CD14-positive monocyte (primary cell): ENCODE measurements at regions not wholly inside any gene's neighbourhood (a gene's known extent, or its start where the extent isn't known, plus 50 kb on each side); places are given as distances from the start of the nearest gene placed in this dataset.

Experiments used
- DNase-seq, 3 donors: peaks; one replicate each; pipeline ENCODE4 v3.0.0-alpha.2; 2011 to 2022
- H2AFZ ChIP-seq: 2 replicates; pipeline ENCODE4 v1.6.0; 2012; ENCODE audit warnings: mild to moderate bottlenecking, low read depth, low read length, inconsistent platforms; ENCODE audit not compliant: insufficient read depth, poor library complexity, severe bottlenecking
- H3K27ac ChIP-seq, 2 donors: 1 replicate in 1 of 2; 2 replicates in 1 of 2; pipeline ENCODE4 v1.5.1; 2012 to 2013; ENCODE audit warnings: low read length in 2 of 2, control low read depth in 1 of 2, inconsistent platforms in 1 of 2, low read depth in 1 of 2, mild to moderate bottlenecking in 1 of 2
- H3K27me3 ChIP-seq, 2 donors: one replicate each; pipeline versions ENCODE4 v1.6.0 to v1.6.1; 2011 to 2013; ENCODE audit warnings: low read length in 2 of 2; ENCODE audit not compliant: control insufficient read depth in 2 of 2, insufficient read depth in 2 of 2
- H3K36me3 ChIP-seq, 2 donors: replicated peaks in 1 of 2; 1 replicate in 1 of 2; 2 replicates in 1 of 2; pipeline versions ENCODE4 v1.5.1 to v1.6.1; 2012 to 2013; ENCODE audit warnings: low read length in 2 of 2, control low read depth in 1 of 2, inconsistent platforms in 1 of 2, mild to moderate bottlenecking in 1 of 2; ENCODE audit not compliant: insufficient read depth in 2 of 2, control insufficient read depth in 1 of 2
- H3K4me1 ChIP-seq, 2 donors: 1 replicate in 1 of 2; 2 replicates in 1 of 2; pipeline versions ENCODE4 v1.5.1 to v1.6.1; 2012 to 2013; ENCODE audit warnings: low read length in 2 of 2, control low read depth in 1 of 2, inconsistent platforms in 1 of 2, mild to moderate bottlenecking in 1 of 2, moderate library complexity in 1 of 2; ENCODE audit not compliant: insufficient read depth in 2 of 2, control insufficient read depth in 1 of 2
- H3K4me2 ChIP-seq: replicated peaks from 2 replicates; pipeline ENCODE3; 2012; ENCODE audit warnings: low read length, moderate library complexity, mild to moderate bottlenecking; ENCODE audit not compliant: poor library complexity, severe bottlenecking; ENCODE audit errors: extremely low read depth
- H3K4me3 ChIP-seq, 3 experiments: fragments of 200-600 bp in 1 of 3; sonication (generic) in 1 of 3; replicated peaks in 1 of 3; 1 replicate in 2 of 3; 2 replicates in 1 of 3; pipeline ENCODE4 v1.5.1; 2011 to 2013; ENCODE audit warnings: low read length in 3 of 3, mild to moderate bottlenecking in 3 of 3, control low read depth in 2 of 3, low read depth in 2 of 3, inconsistent platforms in 1 of 3, moderate library complexity in 1 of 3
- H3K79me2 ChIP-seq: 2 replicates; pipeline ENCODE4 v1.6.0; 2012; ENCODE audit warnings: mild to moderate bottlenecking, control low read depth, inconsistent platforms, low read length, moderate library complexity; ENCODE audit not compliant: insufficient read depth
- H3K9ac ChIP-seq: 2 replicates; pipeline ENCODE4 v1.6.0; 2017; ENCODE audit warnings: low read length, mild to moderate bottlenecking; ENCODE audit not compliant: insufficient read depth, poor library complexity, severe bottlenecking
- H3K9me3 ChIP-seq, 2 donors: replicated peaks in 1 of 2; 1 replicate in 1 of 2; 2 replicates in 1 of 2; pipeline versions ENCODE4 v1.5.1 to v1.6.1; 2012 to 2013; ENCODE audit warnings: low read length in 2 of 2, control low read depth in 1 of 2; ENCODE audit not compliant: control insufficient read depth in 1 of 2, insufficient read depth in 1 of 2
- H4K20me1 ChIP-seq: 2 replicates; pipeline ENCODE4 v1.6.0; 2012; ENCODE audit warnings: mild to moderate bottlenecking, low read length, control low read depth, moderate library complexity; ENCODE audit not compliant: insufficient read depth
- H3K27ac Mint-ChIP-seq, 7 donors: one replicate each; pipeline ENCODE4 v1.8.0; 2020; ENCODE audit warnings: mild to moderate bottlenecking in 7 of 7, mixed read lengths in 7 of 7, moderate library complexity in 6 of 7, inconsistent platforms in 2 of 7
- H3K27me3 Mint-ChIP-seq, 3 donors: one replicate each; pipeline ENCODE4 v1.8.0; 2021 to 2022; ENCODE audit warnings: low read depth in 3 of 3, mild to moderate bottlenecking in 3 of 3, mixed read lengths in 3 of 3, moderate library complexity in 3 of 3, inconsistent platforms in 1 of 3
- H3K36me3 Mint-ChIP-seq, 2 donors: one replicate each; pipeline ENCODE4 v1.8.0; 2020; ENCODE audit warnings: mixed read lengths in 2 of 2, inconsistent platforms in 1 of 2, mild to moderate bottlenecking in 1 of 2
- H3K4me1 Mint-ChIP-seq: one replicate; pipeline ENCODE4 v1.8.0; 2020; ENCODE audit warnings: mild to moderate bottlenecking, mixed read lengths
- H3K4me3 Mint-ChIP-seq, 2 donors: one replicate each; pipeline ENCODE4 v1.8.0; 2020; ENCODE audit warnings: mild to moderate bottlenecking in 2 of 2, mixed read lengths in 2 of 2, moderate library complexity in 1 of 2
- H3K9me3 Mint-ChIP-seq, 7 donors: one replicate each; pipeline ENCODE4 v1.8.0; 2020 to 2022; ENCODE audit warnings: mixed read lengths in 7 of 7, mild to moderate bottlenecking in 6 of 7, moderate library complexity in 6 of 7, inconsistent platforms in 2 of 7
- WGBS: methylation state at CpG from one replicate; pipeline ENCODE4 v1.1.5; 2013; ENCODE audit warnings: missing lambda C conversion rate; ENCODE audit not compliant: insufficient coverage; 5-methylcytosine and 5-hydroxymethylcytosine counted together
- intact Hi-C, 2 donors: fragments of 100-400 bp; cut with micrococcal nuclease; formaldehyde crosslinking; loops; one replicate each; pipeline versions ENCODE4 v1.15.0 to v1.15.1; 2023
- TF ChIP-seq, protein P1 (sequence below): fragments of 200-600 bp; IDR thresholded peaks from one replicate; pipeline ENCODE4 v1.8.0; 2022; ENCODE audit warnings: antibody characterized with exemption, mild to moderate bottlenecking

DNA sequence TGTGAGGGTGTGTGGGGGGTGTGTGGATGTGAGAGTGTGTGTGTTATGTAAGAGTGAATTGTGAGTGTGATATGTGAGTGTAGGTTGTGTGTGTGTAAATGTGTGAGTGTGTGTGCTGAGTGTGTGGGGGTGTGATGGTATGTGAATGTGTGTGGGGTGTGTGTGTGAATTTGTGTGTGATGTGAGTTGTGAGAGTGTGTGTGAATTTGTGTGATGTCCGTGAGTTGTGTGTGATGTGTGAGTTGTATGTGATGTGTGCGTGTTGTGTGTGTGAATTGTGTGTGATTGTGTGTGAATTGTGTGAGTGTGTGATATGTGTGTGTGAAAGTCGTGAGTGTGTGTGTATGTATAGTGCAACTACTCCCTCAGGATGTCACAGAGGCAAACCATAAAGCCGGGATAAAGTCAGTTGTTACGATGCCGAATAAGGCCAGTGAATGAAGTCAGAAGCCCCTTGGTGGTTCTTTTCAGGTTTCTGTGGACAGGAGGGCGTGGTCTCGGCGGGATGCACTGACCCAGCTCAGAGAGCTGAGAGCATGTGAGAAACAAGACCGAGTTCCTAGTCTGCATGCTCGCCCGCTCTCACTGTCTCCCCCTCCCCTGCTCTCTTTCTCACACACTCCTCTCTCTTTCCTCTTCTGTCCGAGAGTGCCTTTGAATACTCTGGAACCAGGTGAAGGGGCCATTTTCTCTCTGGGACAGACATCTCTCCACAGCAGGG, 71.8 kb upstream of the MAX start:
- Histone ChIP-seq H3K79me2 (no peaks in the 10 kb centered on the region), H3K27me3 (peaks cover 7 to 8% of the 10 kb centered on the region in 2 donors), H3K9me3 (no peaks in the 10 kb centered on the region), H2AFZ (no peak overlapping the region), H3K36me3 (no peaks in the 10 kb centered on the region), H3K27ac (no peak overlapping the region), H3K4me3 (no peak overlapping the region), H3K9ac (no peak overlapping the region), H3K4me2 (no peak overlapping the region), H4K20me1 (no peaks in the 10 kb centered on the region), H3K4me1 (peaks cover 10 to 11% of the 10 kb centered on the region in 2 donors)
- TF ChIP-seq, protein P1, sequence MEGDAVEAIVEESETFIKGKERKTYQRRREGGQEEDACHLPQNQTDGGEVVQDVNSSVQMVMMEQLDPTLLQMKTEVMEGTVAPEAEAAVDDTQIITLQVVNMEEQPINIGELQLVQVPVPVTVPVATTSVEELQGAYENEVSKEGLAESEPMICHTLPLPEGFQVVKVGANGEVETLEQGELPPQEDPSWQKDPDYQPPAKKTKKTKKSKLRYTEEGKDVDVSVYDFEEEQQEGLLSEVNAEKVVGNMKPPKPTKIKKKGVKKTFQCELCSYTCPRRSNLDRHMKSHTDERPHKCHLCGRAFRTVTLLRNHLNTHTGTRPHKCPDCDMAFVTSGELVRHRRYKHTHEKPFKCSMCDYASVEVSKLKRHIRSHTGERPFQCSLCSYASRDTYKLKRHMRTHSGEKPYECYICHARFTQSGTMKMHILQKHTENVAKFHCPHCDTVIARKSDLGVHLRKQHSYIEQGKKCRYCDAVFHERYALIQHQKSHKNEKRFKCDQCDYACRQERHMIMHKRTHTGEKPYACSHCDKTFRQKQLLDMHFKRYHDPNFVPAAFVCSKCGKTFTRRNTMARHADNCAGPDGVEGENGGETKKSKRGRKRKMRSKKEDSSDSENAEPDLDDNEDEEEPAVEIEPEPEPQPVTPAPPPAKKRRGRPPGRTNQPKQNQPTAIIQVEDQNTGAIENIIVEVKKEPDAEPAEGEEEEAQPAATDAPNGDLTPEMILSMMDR: no peak
- Mint-ChIP-seq H3K27ac (no peak overlapping the region), H3K4me3 (no peak overlapping the region), H3K9me3 (peaks cover 0 to 2% (median 0%) of the 10 kb centered on the region in 7 donors), H3K4me1 (peaks cover 11% of the 10 kb centered on the region), H3K36me3 (no peaks in the 10 kb centered on the region), H3K27me3 (peaks cover 11 to 17% (median 11%) of the 10 kb centered on the region in 3 donors)
- no peak for DNase-seq
- 75% methylated on average over 13 of the region's 13 CpGs for WGBS
- intact Hi-C loops: no loop called here

DNA sequence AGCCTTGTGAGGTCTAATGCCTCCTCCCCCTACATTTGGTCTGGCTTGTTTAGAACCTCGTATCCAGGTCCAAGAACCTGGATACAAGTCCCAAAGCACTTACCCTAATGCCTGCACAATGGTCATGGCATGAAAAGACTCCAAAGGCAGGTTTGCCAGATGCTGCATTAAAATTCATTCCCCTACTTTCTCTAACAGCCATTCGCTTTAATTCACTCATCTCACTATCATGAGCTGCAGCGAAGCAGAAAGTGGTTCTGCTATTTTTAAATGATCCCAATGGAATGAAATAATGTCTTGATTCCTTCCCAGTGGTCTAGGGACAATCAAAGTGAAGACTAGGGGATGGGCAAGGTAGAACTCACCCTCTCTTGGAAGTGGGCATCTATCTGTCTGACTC, 72.5 kb upstream of the MAX start:
- no peak for DNase-seq
- Histone ChIP-seq H4K20me1 (no peaks in the 10 kb centered on the region), H3K9me3 (no peaks in the 10 kb centered on the region), H3K4me3 (no peak overlapping the region), H3K4me2 (no peak overlapping the region), H2AFZ (no peak overlapping the region), H3K79me2 (no peaks in the 10 kb centered on the region), H3K4me1 (peaks cover 10 to 11% of the 10 kb centered on the region in 2 donors), H3K36me3 (no peaks in the 10 kb centered on the region), H3K9ac (no peak overlapping the region), H3K27me3 (peaks cover 7 to 8% of the 10 kb centered on the region in 2 donors), H3K27ac (no peak overlapping the region)
- TF ChIP-seq, protein P1: no peak
- intact Hi-C loops: loop anchor here in 1 of 2 donors (5.0 kb wide), 1 partner anchor 43 kb away; no protein-coding TSS in a partner anchor
- Mint-ChIP-seq H3K36me3 (no peaks in the 10 kb centered on the region), H3K27ac (no peak overlapping the region), H3K4me3 (no peak overlapping the region), H3K4me1 (peaks cover 11% of the 10 kb centered on the region), H3K27me3 (peaks cover 11 to 17% (median 11%) of the 10 kb centered on the region in 3 donors), H3K9me3 (peaks cover 0 to 2% (median 0%) of the 10 kb centered on the region in 7 donors)
- WGBS: 91% methylated on average over 1 of the region's 3 CpGs
